Sigmoid colon (tissue), 4 donors: ENCODE measurements at regions not wholly inside any gene's neighbourhood (a gene's known extent, or its start where the extent isn't known, plus 50 kb on each side); places are given as distances from the start of the nearest gene placed in this dataset.

Experiments used
- POLR2A ChIP-seq, 2 donors: fragments of 450-650 bp; IDR thresholded peaks; one replicate each; pipeline ENCODE4 v1.6.1; 2016; ENCODE audit warnings: antibody characterized with exemption in 2 of 2, mild to moderate bottlenecking in 2 of 2, moderate library complexity in 2 of 2
- POLR2AphosphoS5 ChIP-seq, 4 donors: sonication (generic); formaldehyde crosslinking; IDR thresholded peaks; one replicate each; pipeline ENCODE4 v1.6.1; 2017; ENCODE audit warnings: antibody characterized with exemption in 4 of 4
- TF ChIP-seq, protein P1 (sequence below), 4 experiments: fragments of 450-650 bp in 3 of 4; fragments of 200-600 bp in 1 of 4; IDR thresholded peaks; one replicate each; pipeline ENCODE4 v1.5.1; 2016 to 2019; ENCODE audit warnings: antibody characterized with exemption in 4 of 4, mild to moderate bottlenecking in 3 of 4, moderate library complexity in 2 of 4

GRCh38 chr3:110821586-110821985 lies 250.0 kb upstream of the NECTIN3 start:
- TF ChIP-seq POLR2AphosphoS5 (IDR thresholded peaks at IDR 0.05): no peak
- TF ChIP-seq, protein P1, sequence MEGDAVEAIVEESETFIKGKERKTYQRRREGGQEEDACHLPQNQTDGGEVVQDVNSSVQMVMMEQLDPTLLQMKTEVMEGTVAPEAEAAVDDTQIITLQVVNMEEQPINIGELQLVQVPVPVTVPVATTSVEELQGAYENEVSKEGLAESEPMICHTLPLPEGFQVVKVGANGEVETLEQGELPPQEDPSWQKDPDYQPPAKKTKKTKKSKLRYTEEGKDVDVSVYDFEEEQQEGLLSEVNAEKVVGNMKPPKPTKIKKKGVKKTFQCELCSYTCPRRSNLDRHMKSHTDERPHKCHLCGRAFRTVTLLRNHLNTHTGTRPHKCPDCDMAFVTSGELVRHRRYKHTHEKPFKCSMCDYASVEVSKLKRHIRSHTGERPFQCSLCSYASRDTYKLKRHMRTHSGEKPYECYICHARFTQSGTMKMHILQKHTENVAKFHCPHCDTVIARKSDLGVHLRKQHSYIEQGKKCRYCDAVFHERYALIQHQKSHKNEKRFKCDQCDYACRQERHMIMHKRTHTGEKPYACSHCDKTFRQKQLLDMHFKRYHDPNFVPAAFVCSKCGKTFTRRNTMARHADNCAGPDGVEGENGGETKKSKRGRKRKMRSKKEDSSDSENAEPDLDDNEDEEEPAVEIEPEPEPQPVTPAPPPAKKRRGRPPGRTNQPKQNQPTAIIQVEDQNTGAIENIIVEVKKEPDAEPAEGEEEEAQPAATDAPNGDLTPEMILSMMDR (IDR thresholded peaks at IDR 0.05): no peak
- TF ChIP-seq POLR2A (IDR thresholded peaks at IDR 0.05): no peak
